GM12873 (cell line): ENCODE measurements at regions not wholly inside any gene's neighbourhood (a gene's known extent, or its start where the extent isn't known, plus 50 kb on each side); places are given as distances from the start of the nearest gene placed in this dataset.

Source experiments
- TF ChIP-seq, protein P1 (sequence below): IDR thresholded peaks from 2 replicates; pipeline ENCODE4 v1.5.1; 2012; ENCODE audit warnings: low read depth, mild to moderate bottlenecking, moderate library complexity, low read length, control low read depth; ENCODE audit not compliant: insufficient read depth; ENCODE audit errors: missing control alignments

GRCh38 chr2:226680719-226681118 lies 118.9 kb downstream of the IRS1 start:
- TF ChIP-seq, protein P1, sequence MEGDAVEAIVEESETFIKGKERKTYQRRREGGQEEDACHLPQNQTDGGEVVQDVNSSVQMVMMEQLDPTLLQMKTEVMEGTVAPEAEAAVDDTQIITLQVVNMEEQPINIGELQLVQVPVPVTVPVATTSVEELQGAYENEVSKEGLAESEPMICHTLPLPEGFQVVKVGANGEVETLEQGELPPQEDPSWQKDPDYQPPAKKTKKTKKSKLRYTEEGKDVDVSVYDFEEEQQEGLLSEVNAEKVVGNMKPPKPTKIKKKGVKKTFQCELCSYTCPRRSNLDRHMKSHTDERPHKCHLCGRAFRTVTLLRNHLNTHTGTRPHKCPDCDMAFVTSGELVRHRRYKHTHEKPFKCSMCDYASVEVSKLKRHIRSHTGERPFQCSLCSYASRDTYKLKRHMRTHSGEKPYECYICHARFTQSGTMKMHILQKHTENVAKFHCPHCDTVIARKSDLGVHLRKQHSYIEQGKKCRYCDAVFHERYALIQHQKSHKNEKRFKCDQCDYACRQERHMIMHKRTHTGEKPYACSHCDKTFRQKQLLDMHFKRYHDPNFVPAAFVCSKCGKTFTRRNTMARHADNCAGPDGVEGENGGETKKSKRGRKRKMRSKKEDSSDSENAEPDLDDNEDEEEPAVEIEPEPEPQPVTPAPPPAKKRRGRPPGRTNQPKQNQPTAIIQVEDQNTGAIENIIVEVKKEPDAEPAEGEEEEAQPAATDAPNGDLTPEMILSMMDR: no peak

DNA sequence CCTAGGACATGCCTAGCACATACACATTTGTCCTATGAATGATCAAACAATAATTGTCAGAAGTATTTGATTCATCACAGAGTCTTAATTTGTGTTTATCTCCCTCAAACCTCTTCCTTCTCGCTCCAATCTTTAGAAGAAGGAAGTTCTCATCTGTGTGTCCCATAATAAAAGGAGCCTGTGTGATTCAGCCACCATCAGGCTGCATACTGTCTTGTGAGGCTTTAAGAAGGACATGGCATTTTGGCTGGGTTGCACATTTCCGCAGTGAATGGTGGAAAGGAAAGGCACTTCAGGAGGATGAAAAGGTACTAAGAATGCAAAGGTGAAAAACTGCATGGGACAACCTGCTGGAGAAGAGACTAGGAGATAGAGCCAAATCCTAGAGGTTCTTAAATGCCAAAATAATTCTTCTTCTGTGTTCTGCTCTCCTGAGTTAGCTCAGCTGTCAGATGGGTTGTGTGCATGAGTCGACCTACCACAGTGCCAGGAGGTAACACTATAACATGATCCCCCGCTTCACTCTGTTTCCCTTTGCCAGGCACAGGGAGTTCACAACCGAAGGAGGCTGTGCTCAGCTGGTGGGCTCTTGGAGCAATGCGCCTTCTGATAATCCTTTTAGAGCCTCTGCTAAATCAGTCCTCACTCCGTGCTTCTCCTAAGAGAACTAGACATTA lies 120.1 kb downstream of the IRS1 start:
- TF ChIP-seq, protein P1: no peak

- TF ChIP-seq, protein P1: no peak
These were observed 121.2 kb downstream of the IRS1 start for GRCh38 chr2:226678422-226678821.

DNA sequence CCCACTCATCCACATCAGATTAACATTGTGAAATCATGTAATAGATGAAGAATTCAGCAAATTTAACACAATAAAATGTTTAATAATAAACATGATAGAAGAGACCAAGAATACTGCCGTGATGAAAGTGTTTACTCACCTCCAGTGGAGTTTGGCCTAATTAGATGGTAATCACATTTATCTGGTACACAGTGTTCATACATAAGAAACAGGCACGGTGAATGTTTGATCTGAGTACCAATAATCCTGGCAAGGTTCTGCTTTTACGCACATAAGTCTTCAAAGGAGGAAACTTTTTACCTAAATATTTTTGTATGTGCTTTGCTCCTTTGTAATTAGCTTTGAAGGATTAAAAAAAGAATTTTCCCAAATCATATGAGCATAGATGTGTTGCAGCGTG lies 122.5 kb downstream of the IRS1 start:
- TF ChIP-seq, protein P1: no peak

DNA sequence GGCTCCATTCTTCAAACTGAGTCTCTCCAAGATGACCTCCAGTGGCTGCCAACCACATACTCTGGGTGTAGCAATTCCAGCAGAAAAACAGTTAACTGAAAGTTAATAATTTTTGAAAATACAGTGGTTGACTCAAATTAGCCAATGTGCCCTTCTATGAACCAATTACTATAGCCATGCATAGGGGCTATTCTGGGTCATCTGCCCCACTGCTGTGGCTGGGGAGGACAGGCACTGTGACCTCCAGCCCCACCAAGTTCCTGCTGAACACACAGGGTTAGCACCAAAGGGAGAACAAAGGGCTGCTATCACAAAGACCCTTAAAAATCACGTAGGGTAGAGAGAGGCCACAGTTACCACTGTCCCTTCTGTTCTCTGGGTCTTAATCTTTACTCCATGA lies 123.0 kb downstream of the IRS1 start:
- TF ChIP-seq, protein P1: no peak

- TF ChIP-seq, protein P1: no peak
These were observed 125.5 kb downstream of the IRS1 start for GRCh38 chr2:226674123-226674522.

DNA sequence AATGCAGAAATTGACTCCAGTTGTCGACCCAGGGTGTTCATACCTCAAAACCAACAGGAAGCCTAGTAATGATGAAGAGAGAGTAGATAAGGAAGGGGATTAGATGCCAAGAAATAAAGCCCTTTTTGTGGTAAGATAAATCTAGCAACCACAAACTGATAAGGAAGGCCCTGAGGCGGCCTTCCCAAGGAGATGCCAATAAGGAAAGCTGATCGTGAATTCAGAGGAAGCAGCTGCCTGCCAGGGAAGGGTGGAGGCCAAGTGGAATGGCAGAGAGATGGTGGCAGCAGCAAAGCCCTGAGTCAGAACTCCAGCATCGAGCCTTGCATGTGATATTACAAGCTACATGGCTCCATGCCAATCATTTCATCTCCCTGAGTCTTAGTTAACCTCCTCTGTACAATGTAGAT lies 126.3 kb downstream of the IRS1 start:
- TF ChIP-seq, protein P1: no peak

- TF ChIP-seq, protein P1: no peak
These were observed 128.4 kb downstream of the IRS1 start for GRCh38 chr2:226671141-226671676.
